GM19099 (cell line): ENCODE measurements at regions not wholly inside any gene's neighbourhood (a gene's known extent, or its start where the extent isn't known, plus 50 kb on each side); places are given as distances from the start of the nearest gene placed in this dataset.

Source experiments
- POLR2A ChIP-seq: IDR thresholded peaks from 3 replicates; pipeline ENCODE4 v1.6.1; 2011; ENCODE audit warnings: low read depth; ENCODE audit not compliant: insufficient read length; ENCODE audit errors: extremely low read depth

DNA sequence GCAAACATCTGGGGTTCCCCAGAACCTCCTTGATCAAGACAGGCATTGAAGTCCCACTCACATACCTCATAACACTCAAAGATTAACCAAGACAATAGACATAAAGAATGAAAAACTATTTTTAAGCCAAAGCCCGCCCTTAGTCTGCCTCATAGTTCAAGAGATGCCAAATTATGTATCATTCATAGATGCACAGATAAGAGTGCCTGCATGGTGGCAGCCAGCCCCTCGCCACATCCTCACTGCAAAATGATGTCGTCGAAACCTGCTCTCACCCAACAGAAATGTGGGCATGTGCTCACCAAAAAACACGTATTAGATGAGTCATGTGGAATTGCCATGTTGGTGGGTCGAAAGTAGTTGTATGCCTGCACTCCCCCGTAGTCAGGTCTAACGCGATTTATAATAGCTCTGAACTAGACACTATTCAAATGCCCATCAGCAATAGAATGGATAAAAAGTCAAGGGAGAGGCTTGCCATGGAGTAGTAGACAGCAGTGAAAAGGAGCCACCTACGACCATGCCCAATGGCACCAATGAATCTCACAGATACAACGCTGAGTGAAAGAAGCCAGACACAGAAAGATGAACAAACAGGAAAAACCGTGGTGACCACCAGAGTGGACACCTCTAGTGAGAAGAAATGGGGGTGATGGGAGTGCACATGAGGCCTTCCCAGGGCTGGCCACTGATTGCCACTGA lies 64.8 kb downstream of the C16orf95 start:
- TF ChIP-seq POLR2A, result no peak
